Heart left ventricle (tissue), 13 donors: ENCODE measurements at regions not wholly inside any gene's neighbourhood (a gene's known extent, or its start where the extent isn't known, plus 50 kb on each side); places are given as distances from the start of the nearest gene placed in this dataset.

Experiments
- POLR2A ChIP-seq, 2 donors: fragments of 450-650 bp; IDR thresholded peaks; one replicate each; pipeline ENCODE4 v1.6.1; 2017; ENCODE audit warnings: antibody characterized with exemption in 2 of 2, mild to moderate bottlenecking in 2 of 2, moderate library complexity in 2 of 2
- TF ChIP-seq, protein P1 (sequence below), 12 donors: fragments of 200-600 bp; sonication (generic) in 4 of 12; IDR thresholded peaks; one replicate each; pipeline versions ENCODE4 v1.5.0 to v1.8.0; 2018 to 2022; ENCODE audit warnings: antibody characterized with exemption in 12 of 12, mild to moderate bottlenecking in 5 of 12
- donor health status: ischemic (EF 13 %, LVEDD 7.1; RV severe dilation, severe dysfunction).
- donor health status: DM: no; HTN: yes; CAD: no.
- donor health status: DM: no; HTN: no; CAD: no.
- donor health status: ischemic (EF 25% LVEDD 6.9; RV normal size, moderate dysfunction).
- donor health status: ischemic (EF 25% LVEDD 5.7; RV mildly dilated, moderate dysfunction).
- donor health status: ischemic (EF 35%, LVEDD 5.7; RV mildly dilated, moderate dysfunction).
- donor health status: nonischemic (EF 11% LVEDD 7.7; RV severe dilation, severe dysfunction).
- donor health status: DM: yes; HTN: yes; CAD: no.
- donor health status: PGD.
- donor health status: ischemic (EF 29% LVEDD 5.4; RV normal size, mild dysfunction).
- donor health status: nonischemic (EF 23%, LVEDD 6.1; RV moderate dilation, normal function).

DNA sequence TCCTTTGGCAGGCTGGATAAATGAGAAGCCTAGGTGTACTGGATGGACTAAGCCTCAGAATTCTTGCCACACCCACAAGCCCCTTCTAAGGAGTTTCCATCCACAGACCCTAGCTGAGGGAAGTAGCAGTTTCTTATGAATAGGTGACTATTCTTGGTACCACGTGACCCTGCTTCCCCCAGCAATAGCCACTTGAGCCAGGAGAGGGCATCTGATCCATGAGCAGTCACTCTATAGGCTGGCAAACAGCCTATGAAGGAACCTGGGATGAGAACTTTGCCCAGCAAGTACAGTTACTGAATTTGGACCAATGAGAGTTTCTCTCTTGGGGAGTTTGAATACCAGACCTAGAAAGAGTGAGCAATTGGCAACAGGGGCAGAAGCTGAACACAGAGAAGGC lies 84.0 kb downstream of the RTL9 start:
- no peak for TF ChIP-seq POLR2A (IDR thresholded peaks at IDR 0.05)
- TF ChIP-seq, protein P1, sequence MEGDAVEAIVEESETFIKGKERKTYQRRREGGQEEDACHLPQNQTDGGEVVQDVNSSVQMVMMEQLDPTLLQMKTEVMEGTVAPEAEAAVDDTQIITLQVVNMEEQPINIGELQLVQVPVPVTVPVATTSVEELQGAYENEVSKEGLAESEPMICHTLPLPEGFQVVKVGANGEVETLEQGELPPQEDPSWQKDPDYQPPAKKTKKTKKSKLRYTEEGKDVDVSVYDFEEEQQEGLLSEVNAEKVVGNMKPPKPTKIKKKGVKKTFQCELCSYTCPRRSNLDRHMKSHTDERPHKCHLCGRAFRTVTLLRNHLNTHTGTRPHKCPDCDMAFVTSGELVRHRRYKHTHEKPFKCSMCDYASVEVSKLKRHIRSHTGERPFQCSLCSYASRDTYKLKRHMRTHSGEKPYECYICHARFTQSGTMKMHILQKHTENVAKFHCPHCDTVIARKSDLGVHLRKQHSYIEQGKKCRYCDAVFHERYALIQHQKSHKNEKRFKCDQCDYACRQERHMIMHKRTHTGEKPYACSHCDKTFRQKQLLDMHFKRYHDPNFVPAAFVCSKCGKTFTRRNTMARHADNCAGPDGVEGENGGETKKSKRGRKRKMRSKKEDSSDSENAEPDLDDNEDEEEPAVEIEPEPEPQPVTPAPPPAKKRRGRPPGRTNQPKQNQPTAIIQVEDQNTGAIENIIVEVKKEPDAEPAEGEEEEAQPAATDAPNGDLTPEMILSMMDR (IDR thresholded peaks at IDR 0.05) = no peak
